Gastrocnemius medialis (tissue), 4 donors: ENCODE measurements at regions not wholly inside any gene's neighbourhood (a gene's known extent, or its start where the extent isn't known, plus 50 kb on each side); places are given as distances from the start of the nearest gene placed in this dataset.

Experiments
- POLR2A ChIP-seq, 2 donors: fragments of 450-650 bp; IDR thresholded peaks; one replicate each; pipeline ENCODE4 v1.6.1; 2017; ENCODE audit warnings: antibody characterized with exemption in 2 of 2, mild to moderate bottlenecking in 2 of 2, moderate library complexity in 2 of 2
- TF ChIP-seq, protein P1 (sequence below), 5 experiments: fragments of 450-650 bp in 3 of 5; fragments of 200-600 bp in 2 of 5; sonication (generic) in 2 of 5; IDR thresholded peaks in 4 of 5; conservative IDR thresholded peaks in 1 of 5; 1 replicate in 4 of 5; 2 replicates in 1 of 5; pipeline ENCODE4 v1.5.1; 2016 to 2019; ENCODE audit warnings: antibody characterized with exemption in 5 of 5, mild to moderate bottlenecking in 3 of 5, moderate library complexity in 3 of 5

DNA sequence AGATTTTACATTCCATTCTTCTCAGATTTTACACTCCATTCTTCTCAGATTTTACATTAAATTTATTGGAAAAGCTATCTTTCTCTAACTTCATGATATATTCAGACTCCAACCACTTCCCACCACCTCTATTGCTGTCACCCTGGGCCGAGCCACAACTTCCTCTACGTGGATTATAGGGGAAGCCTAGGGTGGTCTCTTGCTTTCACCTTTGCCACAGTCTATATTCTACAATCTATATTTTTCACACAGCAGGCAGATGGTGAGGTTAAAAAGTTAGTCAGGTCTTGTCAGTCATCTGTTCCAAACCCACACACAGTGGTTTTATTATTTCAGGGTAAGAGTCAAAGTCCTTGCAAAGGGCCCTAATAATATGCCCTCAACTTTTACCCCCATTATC, 370.8 kb upstream of the SUCLG2 start:
- TF ChIP-seq, protein P1, sequence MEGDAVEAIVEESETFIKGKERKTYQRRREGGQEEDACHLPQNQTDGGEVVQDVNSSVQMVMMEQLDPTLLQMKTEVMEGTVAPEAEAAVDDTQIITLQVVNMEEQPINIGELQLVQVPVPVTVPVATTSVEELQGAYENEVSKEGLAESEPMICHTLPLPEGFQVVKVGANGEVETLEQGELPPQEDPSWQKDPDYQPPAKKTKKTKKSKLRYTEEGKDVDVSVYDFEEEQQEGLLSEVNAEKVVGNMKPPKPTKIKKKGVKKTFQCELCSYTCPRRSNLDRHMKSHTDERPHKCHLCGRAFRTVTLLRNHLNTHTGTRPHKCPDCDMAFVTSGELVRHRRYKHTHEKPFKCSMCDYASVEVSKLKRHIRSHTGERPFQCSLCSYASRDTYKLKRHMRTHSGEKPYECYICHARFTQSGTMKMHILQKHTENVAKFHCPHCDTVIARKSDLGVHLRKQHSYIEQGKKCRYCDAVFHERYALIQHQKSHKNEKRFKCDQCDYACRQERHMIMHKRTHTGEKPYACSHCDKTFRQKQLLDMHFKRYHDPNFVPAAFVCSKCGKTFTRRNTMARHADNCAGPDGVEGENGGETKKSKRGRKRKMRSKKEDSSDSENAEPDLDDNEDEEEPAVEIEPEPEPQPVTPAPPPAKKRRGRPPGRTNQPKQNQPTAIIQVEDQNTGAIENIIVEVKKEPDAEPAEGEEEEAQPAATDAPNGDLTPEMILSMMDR (IDR thresholded peaks at IDR 0.05 in 4 of 5, conservative IDR thresholded peaks at IDR 0.05 in 1 of 5) = no peak
- TF ChIP-seq POLR2A (IDR thresholded peaks at IDR 0.05) = no peak
